HG02678 (cell line): ENCODE measurements at regions not wholly inside any gene's neighbourhood (a gene's known extent, or its start where the extent isn't known, plus 50 kb on each side); places are given as distances from the start of the nearest gene placed in this dataset.
"Not testable (repeated sequence)": the region's sequence is repeated elsewhere in the genome, so short reads cannot be mapped to it uniquely, and the experiment has no call there.

Source experiments
- ATAC-seq: cut with Tn5 transposase; IDR thresholded peaks from one replicate; pipeline ENCODE4 v1.9.1; 2021; ENCODE audit warnings: mild to moderate bottlenecking, moderate library complexity; ENCODE audit not compliant: unreplicated experiment

DNA sequence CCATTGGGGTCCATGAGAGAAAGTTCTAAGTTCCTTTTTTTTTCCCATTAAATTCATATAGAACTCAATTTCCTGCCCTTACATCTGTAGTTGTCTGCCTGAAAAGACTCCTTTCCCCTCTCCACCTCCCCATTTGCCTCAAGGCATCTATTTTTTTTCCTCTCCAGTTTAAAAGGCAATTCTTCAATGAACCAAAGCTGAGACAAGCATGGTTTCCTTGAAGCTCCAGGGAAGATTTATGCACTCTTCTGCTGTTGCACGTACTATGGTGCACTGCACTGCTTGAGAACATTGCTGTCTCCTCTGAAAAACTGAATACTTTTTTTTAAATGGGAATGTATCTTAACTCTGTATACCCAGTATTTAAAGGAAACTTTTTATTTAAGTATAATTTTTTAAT is 465.2 kb downstream of the CD83 start:
- no peak for ATAC-seq

DNA sequence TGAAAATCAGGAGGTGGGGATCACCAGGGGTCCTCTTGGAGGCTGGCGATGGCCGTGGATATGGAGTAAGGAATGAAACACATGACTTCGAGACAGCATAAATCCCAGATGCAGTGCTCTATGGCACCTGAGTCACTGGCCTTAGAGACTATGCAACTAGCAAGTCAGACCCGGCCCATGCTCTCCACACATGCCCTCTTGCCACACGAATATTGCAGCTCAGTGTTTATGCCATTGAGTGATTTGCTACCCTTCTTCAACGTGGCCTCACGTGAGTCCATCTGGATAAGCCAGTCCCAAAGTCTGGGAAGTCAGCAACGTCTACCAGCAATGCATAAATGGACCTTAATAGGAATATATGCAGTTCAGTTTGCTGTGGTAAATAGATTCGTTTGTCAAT is 466.3 kb downstream of the CD83 start:
- no peak for ATAC-seq

DNA sequence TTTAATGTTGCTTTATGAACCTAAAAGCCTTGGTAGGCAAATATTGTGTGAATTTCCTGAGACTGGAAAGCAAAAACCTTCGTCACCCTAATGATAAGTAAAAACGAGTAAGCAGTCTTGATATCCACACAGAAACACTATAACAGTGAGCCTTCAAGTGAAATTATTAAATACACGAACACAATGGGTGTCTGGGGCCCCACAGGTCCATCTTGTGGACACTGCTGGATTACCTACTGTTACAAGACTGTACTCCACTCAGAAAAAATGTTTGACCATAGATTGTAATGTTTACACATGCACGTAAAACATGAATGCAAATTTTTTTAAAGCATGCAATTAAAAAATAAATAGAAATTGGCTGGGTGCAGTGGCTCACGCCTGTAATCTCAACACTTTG is 466.9 kb downstream of the CD83 start:
- ATAC-seq, result no peak

DNA sequence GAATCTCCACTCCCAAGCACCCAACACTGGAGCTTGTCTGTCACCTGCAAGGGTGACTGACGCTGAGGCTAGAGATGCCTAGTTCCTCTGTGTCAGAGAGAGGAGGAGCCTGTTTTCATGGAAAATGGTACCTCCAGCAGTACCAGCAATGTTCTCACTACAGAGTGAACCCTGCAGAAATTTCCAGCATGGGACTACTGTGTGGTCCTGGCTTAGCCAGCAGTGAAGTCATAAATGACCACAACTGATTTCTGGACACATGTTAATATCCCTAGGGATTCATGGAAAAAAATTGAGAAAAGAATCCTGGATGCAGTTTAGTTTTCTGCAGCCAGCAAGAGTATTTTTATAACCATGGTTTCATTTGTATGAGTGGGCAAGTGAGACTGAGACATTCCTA is 468.1 kb downstream of the CD83 start:
- no peak for ATAC-seq

DNA sequence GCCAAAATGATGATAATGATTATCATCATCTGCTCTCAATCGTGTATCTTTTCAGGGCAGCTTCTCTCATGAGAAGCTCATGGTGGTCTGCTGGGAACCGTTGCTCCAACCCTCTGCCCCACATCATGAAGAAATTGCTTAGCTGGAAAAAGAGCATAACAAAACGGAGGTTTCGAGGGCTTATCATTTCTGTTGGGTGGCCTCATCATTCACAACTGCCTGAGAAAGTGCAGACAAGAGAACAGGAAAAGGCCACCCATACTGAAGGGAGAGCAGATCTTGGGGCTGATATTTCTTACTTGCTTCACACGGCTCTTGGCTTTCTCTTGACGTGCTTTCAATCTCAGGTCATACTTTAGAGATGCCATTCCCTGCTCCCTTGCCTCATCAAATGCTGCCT is 471.6 kb downstream of the CD83 start:
- no peak for ATAC-seq

DNA sequence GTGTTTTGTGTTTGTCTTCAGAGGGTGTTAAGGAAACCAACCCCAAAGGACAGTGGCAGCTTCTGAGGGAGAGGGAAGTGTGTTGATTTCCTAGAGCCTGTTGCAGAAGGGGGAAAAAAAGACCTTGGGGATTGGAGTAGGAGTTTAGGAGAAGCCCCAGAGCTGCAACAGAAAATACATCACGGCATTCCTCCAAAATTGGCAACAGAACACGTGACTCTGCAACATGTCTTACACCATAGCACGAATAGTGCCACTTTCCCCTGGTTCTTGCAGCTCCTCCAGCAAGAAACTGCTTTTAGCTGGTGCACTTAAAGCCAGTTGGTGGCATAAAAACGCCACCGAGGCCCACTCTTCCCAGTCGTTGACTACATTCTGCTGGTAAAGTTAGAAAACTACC is 473.0 kb downstream of the CD83 start:
- no peak for ATAC-seq

DNA sequence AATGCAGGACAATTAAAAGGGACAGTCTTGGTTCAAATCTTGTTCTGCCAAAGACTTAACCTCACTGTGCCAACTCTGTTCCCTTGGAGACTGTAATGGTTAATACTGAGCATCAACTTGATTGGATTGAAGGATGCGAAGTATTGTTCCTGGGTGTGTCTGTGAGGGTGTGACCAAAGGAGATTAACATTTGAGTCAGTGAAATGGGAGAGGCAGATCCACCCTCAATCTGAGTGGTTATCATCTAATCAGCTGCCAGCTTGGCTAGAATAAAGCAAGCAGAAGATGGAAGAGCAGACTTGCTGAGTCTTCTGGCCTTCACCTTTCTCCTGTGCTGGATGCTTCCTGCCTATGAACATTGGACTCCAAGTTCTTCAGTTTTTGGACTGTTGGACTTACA is 474.4 kb downstream of the CD83 start:
- ATAC-seq, result no peak

DNA sequence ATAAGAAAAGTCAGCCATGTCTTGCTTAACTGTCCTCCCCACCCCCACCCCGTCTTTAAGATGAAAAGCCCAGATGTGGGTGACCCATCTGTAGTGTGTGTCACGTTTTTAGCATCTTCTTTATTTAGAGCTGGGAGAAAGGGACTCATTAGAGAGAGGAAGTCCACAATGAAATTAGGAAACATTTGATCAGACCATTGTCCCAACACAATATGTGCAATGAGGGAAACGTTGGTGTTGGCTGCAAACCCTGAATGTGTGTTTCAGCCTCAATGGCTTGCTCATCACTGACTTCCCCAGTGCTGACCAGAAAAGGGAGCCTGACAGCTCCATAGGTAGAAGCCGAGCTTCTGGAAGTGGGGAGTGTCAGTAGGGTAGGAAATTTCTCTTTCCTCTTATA is 475.7 kb downstream of the CD83 start:
- no peak for ATAC-seq

DNA sequence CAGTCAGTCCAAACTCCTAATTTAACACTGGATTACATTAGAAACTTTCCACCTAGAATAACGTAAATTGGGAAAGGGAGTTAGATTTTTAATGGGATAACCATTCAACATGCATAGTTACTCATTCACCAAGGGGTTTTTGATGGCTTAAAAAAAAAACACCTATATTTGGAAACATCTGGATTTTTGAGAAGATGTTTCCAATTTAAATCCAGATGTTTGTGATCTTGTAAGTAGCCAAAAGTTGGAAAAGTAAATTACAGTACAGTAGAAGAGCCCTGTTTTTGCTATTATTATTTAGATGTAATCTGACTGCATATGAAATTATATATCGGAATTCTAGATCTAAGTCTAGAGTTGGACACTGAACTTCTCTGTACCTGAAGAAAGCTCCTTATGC is 478.2 kb downstream of the CD83 start:
- ATAC-seq, result no peak

DNA sequence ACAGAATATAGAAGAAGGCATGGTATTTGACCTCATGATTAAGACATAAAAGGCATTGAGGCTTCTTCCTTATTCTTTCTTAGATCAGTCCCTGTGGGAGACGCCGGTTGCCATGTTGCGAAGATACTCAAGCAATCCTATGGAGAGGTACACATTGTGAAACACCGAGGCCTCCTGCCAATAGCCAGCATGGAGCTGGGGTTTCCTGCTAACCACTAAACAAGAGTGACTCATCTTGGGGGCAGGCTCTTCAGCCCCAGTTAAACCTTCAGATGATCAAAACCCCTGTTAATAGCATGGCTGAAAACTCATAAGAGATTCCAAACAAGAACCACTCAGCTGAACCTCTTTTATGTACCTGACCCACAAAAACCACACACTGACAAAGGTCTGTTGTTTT is 478.8 kb downstream of the CD83 start:
- ATAC-seq, result no peak

DNA sequence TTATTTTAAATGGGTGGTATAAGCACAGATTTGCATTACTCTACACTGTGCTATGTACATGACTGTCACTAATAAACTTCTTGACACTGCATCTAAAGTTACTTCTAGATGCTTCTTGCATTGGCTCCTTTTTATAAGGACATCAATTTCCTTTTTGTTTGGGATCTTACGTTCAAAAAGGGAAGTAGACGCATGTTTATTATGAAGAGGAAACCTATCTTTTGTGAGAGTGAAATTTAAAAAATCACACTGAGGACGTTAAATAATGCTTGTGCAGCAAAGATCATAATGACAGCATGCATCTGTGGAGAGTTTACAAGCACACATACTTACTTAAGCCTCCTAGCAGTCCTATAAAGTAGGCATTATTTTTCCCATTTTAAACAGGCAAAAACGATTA is 479.5 kb downstream of the CD83 start:
- ATAC-seq, result no peak

DNA sequence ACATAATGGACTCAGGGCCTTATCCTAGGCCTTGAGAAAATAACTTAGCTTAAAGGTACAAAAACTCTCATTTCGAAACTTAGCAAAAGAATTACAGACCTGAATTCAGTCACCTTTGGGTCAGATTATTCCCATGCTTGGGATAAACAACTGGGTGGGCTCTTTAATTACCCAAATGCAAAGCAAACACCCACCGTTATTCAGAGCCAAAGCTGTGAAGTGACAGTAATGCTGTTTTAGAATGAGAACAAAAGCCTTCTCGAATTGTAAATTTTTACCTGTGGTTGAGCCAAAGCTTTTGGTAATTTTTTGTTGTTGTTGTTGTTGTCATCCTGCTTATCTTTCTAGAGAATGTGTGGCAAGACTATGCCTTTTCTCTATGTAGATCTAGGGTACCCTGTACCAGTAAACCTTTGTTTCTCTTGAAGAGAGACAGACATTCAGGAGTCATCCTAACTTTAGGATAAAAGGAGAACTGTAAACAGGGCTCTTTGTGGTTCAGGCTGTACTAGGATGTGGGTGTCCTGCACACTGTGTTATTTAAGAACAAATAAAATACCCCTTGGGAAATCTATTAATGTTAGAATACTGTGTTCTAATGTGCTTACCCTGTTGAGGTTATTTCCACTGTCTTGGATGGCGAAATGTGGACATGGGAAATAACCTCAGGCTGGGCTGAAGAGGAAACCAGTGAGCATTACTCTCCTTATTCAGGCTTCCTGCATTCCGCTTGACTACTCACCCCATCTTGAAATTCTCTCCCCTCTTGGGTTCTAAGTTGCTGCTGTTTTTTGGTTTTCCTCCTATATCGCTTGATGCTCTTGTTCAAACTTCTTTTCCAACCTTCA is 480.7 kb downstream of the CD83 start:
- ATAC-seq, result no peak

DNA sequence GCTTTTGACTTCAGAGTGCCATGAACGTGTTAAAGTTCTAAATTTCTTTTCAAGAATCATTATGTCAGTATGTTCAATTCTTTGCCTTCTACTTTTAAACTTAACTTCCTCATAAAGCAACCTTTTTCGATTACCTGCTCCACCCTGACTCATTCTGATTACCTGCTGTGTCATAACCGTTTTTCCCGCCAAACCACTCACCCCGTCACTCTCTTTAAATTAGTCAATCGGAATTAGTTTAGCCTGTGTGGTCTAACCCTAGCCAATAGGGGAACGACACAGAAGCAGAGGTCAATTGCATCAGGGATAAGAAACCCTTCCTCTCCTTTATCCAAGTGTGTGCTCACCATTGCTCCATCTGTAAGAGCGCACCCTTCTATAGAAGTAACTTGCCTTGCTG is 482.7 kb downstream of the CD83 start:
- not testable (repeated sequence) for ATAC-seq

DNA sequence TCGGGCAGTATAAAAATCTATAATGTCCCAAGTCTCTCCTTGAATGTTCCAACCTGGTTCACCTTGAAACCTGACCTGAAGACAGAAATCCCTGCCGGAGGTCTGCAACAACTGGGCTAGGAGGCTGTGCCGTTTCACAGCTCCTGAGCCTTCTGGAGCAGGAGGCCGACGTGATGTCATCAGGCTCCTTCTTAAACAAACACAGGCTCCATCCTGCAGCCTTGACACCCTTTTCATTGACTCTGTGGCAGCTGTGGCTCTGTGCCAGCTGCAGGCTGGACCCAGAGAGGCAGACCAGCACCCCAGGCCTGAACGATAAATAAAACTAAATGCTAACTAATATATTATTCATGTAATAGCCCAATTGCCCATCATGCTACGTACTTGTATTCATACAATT is 483.9 kb downstream of the CD83 start:
- no peak for ATAC-seq

DNA sequence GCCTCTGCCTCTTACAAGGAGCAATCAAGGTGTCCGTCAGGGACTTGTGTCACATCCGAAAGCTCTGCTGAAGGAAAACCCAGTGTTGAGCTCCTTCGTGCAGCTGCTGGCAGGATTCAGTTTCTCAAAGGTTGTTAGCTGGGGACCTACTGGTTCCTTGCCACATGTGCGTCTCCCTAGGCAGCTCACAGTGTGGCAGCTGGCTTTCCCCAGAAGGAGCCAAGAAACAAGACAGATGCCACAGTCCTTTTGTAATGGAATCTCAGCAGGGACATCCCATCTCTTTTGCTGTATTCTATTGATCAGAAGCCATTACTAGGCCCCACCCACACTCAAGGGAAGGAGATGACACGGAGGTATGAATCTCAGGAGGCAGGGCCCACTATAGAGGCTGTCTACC is 488.8 kb downstream of the CD83 start:
- no peak for ATAC-seq

DNA sequence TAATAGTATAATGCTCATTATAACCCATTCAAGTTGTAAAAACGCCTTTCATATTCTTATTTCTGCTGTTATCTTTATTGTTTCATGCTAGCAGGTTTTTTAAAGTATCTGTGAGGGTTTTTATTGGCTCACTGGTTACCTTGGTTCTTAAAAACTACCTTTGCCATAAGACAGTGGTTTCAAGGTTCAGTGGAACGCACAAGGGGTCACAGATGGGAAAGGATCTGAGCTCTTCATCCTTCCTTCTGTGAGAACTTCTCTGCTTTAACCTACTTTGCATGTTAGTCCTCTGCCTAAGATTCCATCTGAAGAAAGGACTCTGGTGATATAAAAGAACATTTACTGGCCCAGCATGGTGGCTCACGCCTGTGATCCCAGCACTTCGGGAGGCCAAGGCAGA is 492.6 kb downstream of the CD83 start:
- ATAC-seq, result no peak

DNA sequence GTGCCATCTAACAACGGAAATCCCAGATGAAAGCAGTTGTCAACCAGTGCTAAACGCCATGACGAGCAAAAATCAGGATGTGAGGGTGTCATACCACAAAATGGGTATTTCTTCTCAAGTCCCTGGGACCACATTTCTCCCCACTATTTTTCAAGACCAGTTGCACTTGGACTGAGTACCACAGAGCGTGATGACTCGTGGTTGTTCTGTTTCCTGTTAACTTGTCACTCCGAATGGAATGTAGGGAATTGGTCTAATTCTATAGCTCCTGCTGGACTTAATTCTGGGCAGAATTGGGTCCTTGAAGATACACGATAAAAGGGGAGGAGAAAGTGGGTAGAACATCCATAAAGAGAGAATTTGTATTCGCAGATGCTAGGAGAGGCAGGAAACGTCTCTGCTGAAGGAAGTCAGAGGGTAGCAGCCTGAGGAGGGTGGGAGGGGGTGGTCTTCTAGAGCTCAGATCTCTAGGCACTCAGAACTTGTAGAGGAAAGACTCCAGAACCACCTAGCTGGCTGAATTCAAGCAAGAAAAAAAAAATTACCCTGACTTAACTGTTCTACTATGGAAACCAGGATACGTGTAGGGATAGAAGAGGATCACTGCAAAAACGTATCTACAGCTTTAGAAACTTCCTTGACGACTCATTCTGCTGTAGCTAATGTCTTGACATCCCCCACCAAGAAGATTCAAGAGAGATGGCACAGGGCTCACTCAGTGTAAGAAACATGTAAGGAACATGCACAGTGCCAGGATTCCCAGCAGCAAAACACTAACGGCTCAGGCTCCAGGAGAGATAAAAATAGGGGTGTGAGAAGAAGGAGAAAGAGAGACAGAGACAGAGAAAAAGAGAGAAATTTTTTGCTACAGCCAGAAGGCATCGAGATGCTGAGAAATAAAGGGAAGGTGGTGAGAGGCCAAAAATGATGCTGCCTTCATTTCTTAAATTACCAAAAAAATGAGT is 494.7 kb downstream of the CD83 start:
- ATAC-seq, result no peak

DNA sequence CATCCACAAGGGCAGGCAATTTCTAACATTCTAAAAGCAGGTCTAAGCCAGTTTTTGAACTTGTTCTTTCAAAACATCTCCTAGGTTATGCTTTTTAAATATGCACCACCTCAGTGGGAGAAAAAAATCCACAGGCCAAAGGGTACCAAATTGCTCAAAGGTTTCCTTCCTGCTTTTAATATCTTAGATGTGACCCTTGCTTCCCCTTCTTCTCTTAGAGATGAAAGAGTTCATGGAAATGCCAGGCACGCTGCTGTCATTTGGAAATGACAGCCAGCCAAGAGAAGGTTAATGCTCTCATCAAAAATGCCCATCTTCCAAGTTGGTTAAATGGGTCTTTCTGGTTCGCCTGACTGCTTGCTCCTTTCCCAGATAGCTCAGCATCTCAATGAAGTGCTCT is 497.1 kb downstream of the CD83 start:
- no peak for ATAC-seq

DNA sequence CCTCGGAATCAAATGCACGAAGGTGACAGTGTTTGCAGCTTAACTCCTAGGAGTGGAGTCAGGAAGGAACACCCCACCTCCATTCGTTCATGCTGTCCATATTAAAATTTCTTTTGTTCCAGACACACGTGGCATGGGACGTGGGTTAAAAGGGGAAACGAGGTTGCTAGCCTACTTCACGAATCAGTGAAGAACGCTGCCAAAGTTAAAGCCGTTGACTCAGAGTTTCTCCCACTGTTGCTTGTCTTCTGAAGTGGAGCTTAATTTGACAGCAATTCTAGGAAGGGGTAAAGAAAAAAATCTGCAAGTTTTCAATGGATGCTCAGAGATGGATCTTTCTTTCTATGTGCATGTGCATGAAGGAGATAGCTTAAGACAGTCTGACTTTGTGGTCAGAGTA is 499.1 kb downstream of the CD83 start:
- ATAC-seq, result no peak

DNA sequence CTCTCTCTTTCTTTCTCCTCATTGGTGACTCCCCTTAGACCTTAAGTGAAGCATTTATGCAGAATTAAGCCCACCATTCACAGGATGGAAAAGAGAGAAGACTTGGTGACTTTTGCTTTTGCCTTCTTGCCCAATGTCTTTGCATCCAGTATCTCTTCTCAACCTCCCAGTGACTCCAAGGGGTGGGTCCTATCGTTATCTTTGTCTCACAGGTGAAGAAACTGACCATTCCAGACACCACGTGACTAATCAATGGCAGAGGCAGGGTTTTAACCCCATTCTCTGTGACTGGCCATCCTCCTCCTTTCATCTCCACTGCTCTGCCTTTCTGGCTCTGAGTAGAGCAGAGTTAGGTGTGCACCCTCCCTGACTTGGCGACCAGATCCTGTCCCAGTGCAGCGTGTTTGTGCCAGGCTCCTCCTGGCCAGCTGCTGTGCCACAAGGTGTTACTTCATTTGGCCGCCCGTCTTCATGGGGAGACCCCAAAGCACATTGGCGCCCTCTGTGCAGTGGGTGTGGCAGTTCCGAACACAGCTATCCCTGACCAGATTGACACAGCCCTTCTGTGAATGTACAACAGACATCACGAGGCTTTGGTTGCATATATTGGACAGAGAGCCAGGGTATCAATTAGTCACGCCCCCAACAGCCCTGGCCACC is 501.3 kb downstream of the CD83 start:
- ATAC-seq, result no peak

DNA sequence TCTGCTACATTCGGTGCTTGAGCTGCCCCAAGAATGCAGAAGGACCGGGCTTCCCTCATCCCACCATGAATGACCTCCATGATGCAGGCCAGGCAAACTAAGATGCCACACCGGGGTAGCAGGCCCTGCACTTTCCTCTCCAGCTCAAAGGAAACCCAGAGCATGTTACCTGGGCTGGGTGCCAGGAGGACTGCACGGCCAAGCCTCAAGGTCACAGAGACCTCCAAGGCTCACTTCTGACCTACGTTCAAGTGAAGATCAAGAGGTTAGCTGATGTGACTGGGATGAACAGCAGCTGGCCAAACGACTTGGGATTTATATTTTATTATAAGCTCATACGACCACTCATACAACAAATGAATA is 501.8 kb downstream of the CD83 start:
- no peak for ATAC-seq

DNA sequence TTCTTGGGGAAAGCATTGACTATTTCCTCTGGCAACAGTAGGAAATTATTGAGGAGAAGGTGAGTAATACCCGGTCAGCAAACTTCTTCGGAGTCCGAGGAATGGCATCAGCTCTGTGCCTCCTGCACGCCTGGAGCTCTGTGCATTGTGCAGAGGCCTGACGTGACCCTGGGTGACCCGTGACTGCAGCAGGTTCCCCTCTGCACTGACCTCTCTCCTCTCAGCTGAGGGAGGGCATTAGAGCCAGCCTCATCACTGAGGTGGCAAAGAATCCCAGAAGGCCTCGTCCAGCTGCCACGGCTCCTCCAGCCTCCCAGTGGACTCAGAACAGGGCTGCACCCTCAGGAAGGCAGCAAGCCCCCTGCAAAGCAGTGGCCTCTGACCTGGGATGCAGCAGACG is 502.9 kb downstream of the CD83 start:
- ATAC-seq, result no peak
